Dendritic cell treated with granulocyte-macrophage colony-stimulating factor and Interleukin-4, amounts not matched to agents 40 ng/mL and 50 ng/mL, for 4 days (primary cell): ENCODE measurements at regions not wholly inside any gene's neighbourhood (a gene's known extent, or its start where the extent isn't known, plus 50 kb on each side); places are given as distances from the start of the nearest gene placed in this dataset.

Source experiments
- H3K27ac Mint-ChIP-seq: one replicate; pipeline ENCODE4 v1.8.0; 2022; ENCODE audit warnings: mild to moderate bottlenecking, mixed read lengths
- H3K27me3 Mint-ChIP-seq: one replicate; pipeline ENCODE4 v1.8.0; 2022; ENCODE audit warnings: mild to moderate bottlenecking, mixed read lengths
- H3K36me3 Mint-ChIP-seq: one replicate; pipeline ENCODE4 v1.8.0; 2022; ENCODE audit warnings: low read depth, mixed read lengths
- H3K4me1 Mint-ChIP-seq: one replicate; pipeline ENCODE4 v1.8.0; 2022; ENCODE audit warnings: low read depth, mixed read lengths
- H3K4me3 Mint-ChIP-seq: one replicate; pipeline ENCODE4 v1.8.0; 2022; ENCODE audit warnings: mild to moderate bottlenecking, moderate library complexity, mixed read lengths
- H3K9me3 Mint-ChIP-seq: one replicate; pipeline ENCODE4 v1.8.0; 2022; ENCODE audit warnings: mixed read lengths
- intact Hi-C: fragments of 100-400 bp; cut with micrococcal nuclease; formaldehyde crosslinking; loops from one replicate; pipeline ENCODE4 v1.15.0; 2022

DNA sequence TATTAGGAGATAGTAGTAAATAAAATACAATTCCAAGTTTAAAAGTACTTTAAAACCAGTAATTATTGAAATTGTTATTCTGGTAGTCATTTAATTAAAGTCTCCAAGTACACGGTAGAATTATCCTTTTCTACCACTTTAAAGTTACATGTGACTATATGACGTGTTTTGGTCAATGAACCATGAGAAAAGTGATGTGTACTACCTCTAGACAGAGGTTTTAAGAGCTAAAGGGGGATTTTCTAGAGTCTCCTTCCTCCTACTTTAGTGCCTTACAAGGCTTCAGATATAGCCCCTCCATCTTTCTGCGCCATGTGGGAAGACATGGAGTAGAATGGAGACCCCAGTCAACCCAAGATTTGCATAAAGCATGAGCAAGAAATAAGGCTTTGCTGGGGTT is 2296.6 kb upstream of the AGA start:
- H3K27me3 Mint-ChIP-seq: no peaks in the 10 kb centered on the region
- no peak overlapping the region for H3K27ac Mint-ChIP-seq
- no peaks in the 10 kb centered on the region for H3K36me3 Mint-ChIP-seq
- no peak overlapping the region for H3K4me3 Mint-ChIP-seq
- intact Hi-C loops: no loop called here
- H3K9me3 Mint-ChIP-seq: peaks cover 8% of the 10 kb centered on the region
- no peaks in the 10 kb centered on the region for H3K4me1 Mint-ChIP-seq

DNA sequence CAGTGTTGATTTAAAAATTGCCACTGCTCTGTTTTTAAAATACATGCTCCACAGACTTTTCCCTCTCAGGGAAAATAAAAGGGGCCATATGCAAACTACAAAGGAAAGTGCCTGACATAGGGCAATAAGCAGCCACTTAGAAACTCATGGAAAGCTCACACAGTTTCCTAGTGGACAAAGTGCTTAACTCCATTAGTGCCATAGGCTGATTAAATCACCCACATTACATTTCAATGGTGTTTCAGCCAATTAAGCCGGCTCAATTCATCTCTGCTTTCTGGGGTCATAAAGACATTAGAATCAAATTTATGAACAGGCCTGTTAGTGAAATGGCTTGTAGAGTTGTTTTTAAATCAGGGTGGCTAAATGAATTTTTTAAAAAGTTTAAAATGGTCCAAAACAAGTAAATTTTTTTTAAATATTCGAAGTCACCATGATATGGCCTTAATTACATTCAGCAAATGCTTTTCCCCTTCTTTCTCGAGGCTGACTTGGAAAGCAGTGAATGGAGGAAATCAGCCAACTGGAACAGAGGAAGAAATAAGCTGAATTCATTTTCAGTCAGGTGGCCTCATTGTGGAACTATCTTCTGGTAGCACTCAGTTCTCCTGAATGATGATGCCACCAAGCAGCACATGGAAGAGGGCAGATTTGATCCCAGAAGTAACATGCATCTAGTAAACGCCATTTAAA is 2305.1 kb upstream of the AGA start:
- H3K4me3 Mint-ChIP-seq: no peak overlapping the region
- H3K27me3 Mint-ChIP-seq: no peaks in the 10 kb centered on the region
- peaks cover 9% of the 10 kb centered on the region for H3K9me3 Mint-ChIP-seq
- no peaks in the 10 kb centered on the region for H3K4me1 Mint-ChIP-seq
- intact Hi-C loops: no loop called here
- H3K36me3 Mint-ChIP-seq: no peaks in the 10 kb centered on the region
- H3K27ac Mint-ChIP-seq: no peak overlapping the region

DNA sequence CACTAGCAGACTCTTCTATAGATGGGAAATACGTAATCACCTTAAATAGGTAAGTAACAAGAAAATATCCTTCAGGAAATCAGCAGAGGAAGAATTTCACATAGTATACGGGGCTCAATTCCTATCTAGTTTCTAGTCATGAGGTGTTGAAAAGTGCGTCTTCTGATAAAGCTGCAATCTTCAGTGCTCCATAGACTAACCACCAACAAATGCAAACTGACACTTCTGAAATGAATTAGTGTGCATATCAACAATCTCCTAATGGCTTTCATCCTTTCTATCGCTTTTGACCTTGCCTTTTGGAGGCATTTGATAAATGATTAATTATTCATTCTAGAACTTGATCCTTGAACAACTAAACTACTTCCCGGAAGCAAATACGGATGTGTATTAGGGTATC is 2306.6 kb upstream of the AGA start:
- H3K27me3 Mint-ChIP-seq: no peaks in the 10 kb centered on the region
- H3K9me3 Mint-ChIP-seq: peaks cover 9% of the 10 kb centered on the region
- intact Hi-C loops: no loop called here
- no peak overlapping the region for H3K27ac Mint-ChIP-seq
- no peak overlapping the region for H3K4me3 Mint-ChIP-seq
- H3K4me1 Mint-ChIP-seq: no peaks in the 10 kb centered on the region
- H3K36me3 Mint-ChIP-seq: no peaks in the 10 kb centered on the region

DNA sequence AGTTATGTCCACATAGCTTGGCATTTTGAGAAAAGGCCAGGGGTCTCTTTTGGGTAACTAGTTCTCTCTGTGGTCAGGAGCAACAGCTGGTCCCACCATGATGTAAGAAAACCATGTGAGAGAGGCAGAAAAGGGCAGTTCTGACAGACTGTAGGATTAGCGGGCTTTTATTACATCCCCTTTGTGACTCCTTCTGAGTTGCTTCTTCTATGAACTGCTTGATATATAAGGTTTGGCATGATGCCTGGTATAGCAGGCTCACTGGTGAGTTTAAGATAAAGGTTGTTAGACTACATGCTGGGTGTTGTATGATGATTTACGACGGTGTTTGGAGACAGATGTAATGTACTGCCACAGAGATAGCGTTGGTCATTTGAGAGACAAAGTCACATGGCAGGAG is 2308.1 kb upstream of the AGA start:
- H3K9me3 Mint-ChIP-seq: peaks cover 9% of the 10 kb centered on the region
- no peaks in the 10 kb centered on the region for H3K4me1 Mint-ChIP-seq
- H3K27ac Mint-ChIP-seq: no peak overlapping the region
- H3K36me3 Mint-ChIP-seq: no peaks in the 10 kb centered on the region
- no peaks in the 10 kb centered on the region for H3K27me3 Mint-ChIP-seq
- H3K4me3 Mint-ChIP-seq: no peak overlapping the region
- intact Hi-C loops: no loop called here

DNA sequence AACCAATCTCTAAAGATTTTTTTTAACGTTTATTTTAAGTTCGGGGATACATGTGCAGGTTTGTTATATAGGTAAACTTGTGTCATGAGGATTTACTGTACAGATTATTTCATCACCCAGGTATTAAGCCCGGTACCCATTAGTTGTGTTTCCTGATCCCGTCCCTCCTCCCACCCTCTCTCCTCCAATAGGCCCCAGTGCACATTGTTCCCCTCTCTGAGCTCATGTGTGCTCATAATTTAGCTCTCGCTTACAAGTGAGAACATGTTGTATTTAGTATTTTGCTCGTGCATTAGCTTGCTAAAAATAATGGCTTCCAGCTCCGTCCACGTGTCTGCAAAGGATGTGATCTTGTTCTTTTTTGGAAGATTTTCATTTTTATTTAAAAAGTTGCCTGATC is 2309.4 kb upstream of the AGA start:
- H3K4me1 Mint-ChIP-seq: no peaks in the 10 kb centered on the region
- H3K27ac Mint-ChIP-seq: no peak overlapping the region
- intact Hi-C loops: no loop called here
- no peaks in the 10 kb centered on the region for H3K9me3 Mint-ChIP-seq
- no peak overlapping the region for H3K4me3 Mint-ChIP-seq
- no peaks in the 10 kb centered on the region for H3K36me3 Mint-ChIP-seq
- no peaks in the 10 kb centered on the region for H3K27me3 Mint-ChIP-seq

DNA sequence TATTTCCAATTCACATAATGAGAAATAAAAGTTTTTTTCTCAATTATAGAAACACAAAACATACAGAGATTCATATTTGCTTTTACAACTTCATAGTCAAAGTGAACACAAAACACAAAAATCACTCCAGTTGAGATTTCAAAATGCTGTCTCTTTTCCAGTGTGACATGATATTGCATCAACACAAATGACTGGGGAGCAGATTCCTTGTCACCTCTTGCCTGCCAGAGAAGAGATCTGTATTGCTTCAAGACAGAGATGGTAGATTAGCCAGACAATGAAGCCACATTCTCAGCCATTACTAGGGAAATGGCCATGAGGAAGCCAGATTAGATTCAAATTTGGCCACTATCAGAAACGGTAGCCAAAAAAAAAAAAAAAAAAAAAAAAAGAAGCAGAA is 2313.1 kb upstream of the AGA start:
- intact Hi-C loops: no loop called here
- Mint-ChIP-seq H3K4me1 (no peaks in the 10 kb centered on the region), H3K27ac (no peak overlapping the region)

DNA sequence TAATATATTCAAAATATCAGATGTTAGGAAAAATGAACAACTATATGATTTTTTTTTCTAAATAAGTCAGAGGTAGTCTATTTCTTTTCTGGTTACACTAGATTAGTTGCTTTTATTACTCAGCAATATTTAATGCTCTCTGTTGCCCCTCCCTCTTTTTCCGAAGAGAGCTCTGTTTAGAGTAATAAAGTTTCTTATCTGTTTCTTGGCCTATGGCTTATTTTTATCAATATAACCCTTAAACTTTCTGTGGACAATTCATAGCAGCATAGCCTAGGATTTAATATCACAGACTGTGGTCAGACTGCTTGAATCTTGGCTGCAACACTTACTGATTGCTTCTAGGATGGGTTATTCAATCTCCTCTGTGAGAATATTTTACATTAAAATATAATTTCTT is 2315.4 kb upstream of the AGA start:
- H3K4me3 Mint-ChIP-seq: no peak overlapping the region
- no peaks in the 10 kb centered on the region for H3K27me3 Mint-ChIP-seq
- no peak overlapping the region for H3K27ac Mint-ChIP-seq
- intact Hi-C loops: no loop called here
- peaks cover 20% of the 10 kb centered on the region for H3K9me3 Mint-ChIP-seq
- H3K36me3 Mint-ChIP-seq: no peaks in the 10 kb centered on the region
- no peaks in the 10 kb centered on the region for H3K4me1 Mint-ChIP-seq

More for the DNA sequence above, 2313.1 kb upstream of the AGA start:
- Mint-ChIP-seq H3K9me3 (peaks cover 4% of the 10 kb centered on the region), H3K4me3 (no peak overlapping the region), H3K36me3 (no peaks in the 10 kb centered on the region), H3K27me3 (no peaks in the 10 kb centered on the region)

DNA sequence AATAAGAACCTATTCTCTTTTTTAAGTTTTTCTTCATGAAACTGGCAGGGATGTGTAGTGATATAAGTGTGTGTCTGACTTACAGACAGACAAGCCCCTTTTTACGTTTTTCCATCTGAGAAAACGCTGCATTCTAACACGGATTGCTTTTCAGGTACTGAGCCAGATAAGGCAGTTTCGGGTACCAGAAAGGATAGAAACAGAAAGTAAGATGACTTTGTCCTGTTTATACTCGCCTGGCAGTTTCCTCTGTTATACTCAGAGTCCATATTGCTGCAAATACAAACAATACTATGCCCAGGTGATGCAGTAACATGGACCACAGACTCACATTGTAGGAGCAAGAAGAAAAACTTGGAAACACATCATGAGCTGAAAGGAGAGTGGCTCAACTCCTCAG is 2320.6 kb upstream of the AGA start:
- Mint-ChIP-seq H3K4me1 (no peaks in the 10 kb centered on the region), H3K27ac (no peak overlapping the region), H3K27me3 (no peaks in the 10 kb centered on the region), H3K36me3 (no peaks in the 10 kb centered on the region), H3K4me3 (no peak overlapping the region), H3K9me3 (peaks cover 51% of the 10 kb centered on the region)
- intact Hi-C loops: no loop called here

DNA sequence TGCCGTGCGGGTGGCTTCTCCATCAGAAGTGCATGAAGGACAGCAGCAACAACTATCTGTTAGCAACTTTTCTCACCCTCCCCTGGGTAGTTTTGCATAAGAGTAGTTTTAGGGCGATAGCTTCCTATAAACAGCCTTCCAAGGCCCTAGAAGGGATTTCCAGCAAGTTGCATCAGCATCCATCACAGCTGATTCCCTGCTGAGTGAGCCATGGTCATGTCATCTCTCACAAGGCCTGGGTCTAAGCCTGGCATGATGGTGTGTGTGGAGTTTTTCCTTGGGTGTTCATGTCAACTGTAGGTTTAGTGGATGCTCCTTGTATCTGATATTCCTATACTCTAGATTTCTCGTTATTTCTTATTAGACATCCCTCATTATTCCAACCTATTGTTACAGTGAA is 2324.7 kb upstream of the AGA start:
- Mint-ChIP-seq H3K4me1 (no peaks in the 10 kb centered on the region), H3K27ac (no peak overlapping the region), H3K4me3 (no peak overlapping the region), H3K9me3 (peaks cover 38% of the 10 kb centered on the region), H3K36me3 (no peaks in the 10 kb centered on the region), H3K27me3 (no peaks in the 10 kb centered on the region)
- intact Hi-C loops: no loop called here

DNA sequence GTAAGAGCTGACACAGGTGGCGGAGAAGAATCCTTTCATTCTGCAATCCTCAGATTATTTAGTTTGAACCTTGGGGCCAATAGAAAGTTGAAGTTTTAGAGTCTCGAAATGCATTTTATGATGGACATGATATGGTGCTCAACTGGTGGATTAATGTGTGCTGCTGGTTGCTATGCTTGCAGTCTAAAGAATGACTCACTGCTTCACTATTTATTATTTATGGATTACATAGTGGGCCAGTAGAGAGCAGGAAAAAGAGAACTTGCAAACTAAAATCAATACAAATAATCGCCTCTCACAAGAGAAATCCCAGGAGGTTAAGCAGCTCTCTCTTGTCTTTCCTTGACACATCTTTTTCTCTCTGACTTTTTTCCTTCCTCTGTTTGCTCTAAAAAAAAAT is 2326.8 kb upstream of the AGA start:
- intact Hi-C loops: no loop called here
- Mint-ChIP-seq H3K27ac (no peak overlapping the region), H3K9me3 (peaks cover 32% of the 10 kb centered on the region), H3K4me1 (no peaks in the 10 kb centered on the region), H3K4me3 (no peak overlapping the region), H3K36me3 (no peaks in the 10 kb centered on the region), H3K27me3 (no peaks in the 10 kb centered on the region)

DNA sequence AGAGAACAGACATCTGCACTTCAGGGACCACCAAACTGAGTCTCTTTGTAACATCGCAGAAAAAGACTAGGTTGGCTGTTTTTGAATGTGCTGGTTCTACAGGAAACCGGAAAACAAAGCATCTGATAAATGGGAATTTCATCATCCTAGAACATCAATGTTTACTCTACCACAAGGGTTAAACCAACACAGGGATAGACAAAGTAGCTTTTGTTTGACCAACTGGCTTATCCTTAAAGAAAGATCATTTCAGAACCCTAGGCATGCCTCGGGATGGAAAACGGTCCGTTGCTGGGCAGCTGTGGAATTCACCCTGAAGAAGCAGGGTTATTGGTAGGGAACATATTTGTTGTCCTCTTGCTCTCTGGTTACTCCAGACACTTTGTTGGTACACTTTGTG is 2355.5 kb upstream of the AGA start:
- no peaks in the 10 kb centered on the region for H3K36me3 Mint-ChIP-seq
- H3K9me3 Mint-ChIP-seq: peaks cover 21% of the 10 kb centered on the region
- H3K27me3 Mint-ChIP-seq: no peaks in the 10 kb centered on the region
- H3K27ac Mint-ChIP-seq: no peak overlapping the region
- intact Hi-C loops: no loop called here
- no peak overlapping the region for H3K4me3 Mint-ChIP-seq
- no peaks in the 10 kb centered on the region for H3K4me1 Mint-ChIP-seq

DNA sequence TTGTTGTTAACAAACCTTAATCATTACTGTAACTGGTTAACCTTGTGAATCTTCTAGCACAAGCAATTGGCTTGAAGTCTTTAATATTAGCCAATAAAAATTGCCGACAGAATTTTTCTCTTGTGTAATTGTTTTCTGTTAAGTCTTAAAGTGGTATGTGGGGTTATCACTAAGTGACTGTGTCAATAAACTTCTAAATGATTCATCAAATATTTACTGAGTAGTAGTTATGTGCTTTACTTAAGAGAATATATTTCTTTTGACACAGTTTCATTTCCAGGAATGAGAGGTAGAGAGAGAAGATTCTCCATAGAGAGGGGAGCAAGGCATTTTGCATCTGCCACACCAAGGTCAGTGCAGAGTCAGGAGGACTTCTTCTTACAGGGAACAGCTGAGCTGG is 2361.6 kb upstream of the AGA start:
- intact Hi-C loops: no loop called here
- peaks cover 29% of the 10 kb centered on the region for H3K9me3 Mint-ChIP-seq
- no peaks in the 10 kb centered on the region for H3K27me3 Mint-ChIP-seq
- H3K36me3 Mint-ChIP-seq: no peaks in the 10 kb centered on the region
- H3K4me3 Mint-ChIP-seq: no peak overlapping the region
- no peak overlapping the region for H3K27ac Mint-ChIP-seq
- H3K4me1 Mint-ChIP-seq: no peaks in the 10 kb centered on the region

DNA sequence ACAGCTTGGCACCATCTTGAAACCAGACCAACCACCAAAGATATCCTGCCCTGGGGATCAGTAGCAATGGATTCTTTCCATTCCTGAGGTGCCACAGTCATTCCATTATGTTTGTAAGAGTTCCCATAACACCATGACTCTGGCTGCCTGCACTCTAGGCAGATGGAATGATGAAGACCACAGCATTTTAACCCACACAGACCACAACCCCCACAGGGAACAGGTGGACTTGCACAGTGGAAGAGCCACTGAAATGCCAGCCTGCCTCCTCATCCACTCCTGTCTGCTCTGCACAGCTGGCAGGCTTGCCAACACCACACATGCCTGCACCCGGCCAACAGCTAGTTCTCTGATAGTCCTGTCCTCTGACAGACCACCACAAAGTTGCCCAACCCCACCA is 2362.2 kb upstream of the AGA start:
- Mint-ChIP-seq H3K36me3 (no peaks in the 10 kb centered on the region), H3K9me3 (peaks cover 35% of the 10 kb centered on the region)
- intact Hi-C loops: no loop called here

DNA sequence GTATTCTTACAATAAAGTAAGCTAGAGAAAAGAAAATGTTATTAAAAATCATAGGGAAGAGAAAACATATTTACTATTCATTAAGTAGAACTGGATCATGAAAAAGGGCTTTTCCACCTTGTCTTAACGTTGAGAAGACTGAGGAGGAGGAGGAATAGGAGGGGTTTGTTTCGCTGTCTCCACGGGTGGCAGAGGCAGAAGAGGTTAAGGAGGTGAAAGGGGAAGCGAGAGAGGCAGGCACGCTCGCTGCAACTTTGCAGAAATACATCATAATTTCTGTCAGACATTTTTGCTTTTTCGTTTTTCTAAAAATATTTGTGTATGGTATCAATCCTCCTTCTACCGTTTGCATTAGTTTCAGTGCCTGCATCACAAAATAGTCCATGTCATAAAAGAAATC is 2375.1 kb upstream of the AGA start:
- no peaks in the 10 kb centered on the region for H3K27me3 Mint-ChIP-seq
- intact Hi-C loops: no loop called here
- H3K4me1 Mint-ChIP-seq: no peaks in the 10 kb centered on the region
- no peak overlapping the region for H3K27ac Mint-ChIP-seq
- H3K9me3 Mint-ChIP-seq: peaks cover 24% of the 10 kb centered on the region
- no peak overlapping the region for H3K4me3 Mint-ChIP-seq
- no peaks in the 10 kb centered on the region for H3K36me3 Mint-ChIP-seq

More for the DNA sequence above, 2362.2 kb upstream of the AGA start:
- no peak overlapping the region for H3K4me3 Mint-ChIP-seq
- no peak overlapping the region for H3K27ac Mint-ChIP-seq
- no peaks in the 10 kb centered on the region for H3K27me3 Mint-ChIP-seq
- H3K4me1 Mint-ChIP-seq: no peaks in the 10 kb centered on the region

DNA sequence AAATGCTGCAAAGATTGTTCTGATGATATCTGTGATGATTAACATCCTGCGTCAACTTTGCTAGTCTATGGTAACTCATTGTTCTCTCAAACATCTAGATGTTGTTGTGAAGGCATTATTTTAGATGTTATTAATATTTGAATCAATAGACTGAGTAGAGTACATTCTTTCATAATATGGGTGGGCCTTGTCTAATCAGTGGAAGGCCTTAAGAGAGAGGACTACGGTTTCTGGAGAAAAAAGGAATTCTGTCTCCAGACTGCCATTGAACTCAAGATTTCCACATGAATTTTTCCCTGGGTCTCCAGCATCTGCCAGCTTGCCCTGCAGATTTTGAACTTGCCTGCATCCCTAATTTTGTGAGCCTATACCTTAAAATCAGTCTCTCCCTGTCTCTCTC is 2381.1 kb upstream of the AGA start:
- H3K36me3 Mint-ChIP-seq: no peaks in the 10 kb centered on the region
- H3K9me3 Mint-ChIP-seq: peaks cover 35% of the 10 kb centered on the region
- H3K4me3 Mint-ChIP-seq: no peak overlapping the region
- no peaks in the 10 kb centered on the region for H3K4me1 Mint-ChIP-seq
- H3K27ac Mint-ChIP-seq: no peak overlapping the region
- intact Hi-C loops: no loop called here
- no peaks in the 10 kb centered on the region for H3K27me3 Mint-ChIP-seq
